Neutrophil (primary cell): ENCODE measurements at regions not wholly inside any gene's neighbourhood (a gene's known extent, or its start where the extent isn't known, plus 50 kb on each side); places are given as distances from the start of the nearest gene placed in this dataset.
"Not testable (repeated sequence)": the region's sequence is repeated elsewhere in the genome, so short reads cannot be mapped to it uniquely, and the experiment has no call there.

Experiments used
- H3K27ac ChIP-seq: fragments of 200-600 bp; sonication (generic); 2 replicates; pipeline ENCODE4 v1.5.1; 2016; ENCODE audit warnings: mild to moderate bottlenecking, moderate library complexity
- H3K27me3 ChIP-seq: fragments of 200-600 bp; sonication (generic); 2 replicates; pipeline ENCODE4 v1.6.0; 2016; ENCODE audit warnings: mild to moderate bottlenecking
- H3K36me3 ChIP-seq: fragments of 200-600 bp; sonication (generic); 2 replicates; pipeline ENCODE4 v1.5.1; 2017
- H3K4me1 ChIP-seq, 2 experiments: fragments of 200-600 bp in 1 of 2; sonication (generic) in 1 of 2; 1 replicate in 1 of 2; 2 replicates in 1 of 2; pipeline versions ENCODE4 v1.5.1 to v1.6.1; 2013 to 2016; ENCODE audit warnings: low read depth in 1 of 2, low read length in 1 of 2, mild to moderate bottlenecking in 1 of 2, moderate library complexity in 1 of 2; ENCODE audit not compliant: control insufficient read depth in 1 of 2, insufficient read depth in 1 of 2
- H3K4me3 ChIP-seq, 2 experiments: fragments of 200-600 bp in 1 of 2; sonication (generic) in 1 of 2; 1 replicate in 1 of 2; 2 replicates in 1 of 2; pipeline ENCODE4 v1.5.1; 2013 to 2016; ENCODE audit warnings: low read depth in 1 of 2, low read length in 1 of 2, mild to moderate bottlenecking in 1 of 2, moderate library complexity in 1 of 2
- H3K9me3 ChIP-seq: fragments of 200-600 bp; sonication (generic); 2 replicates; pipeline ENCODE4 v1.5.1; 2016
- TF ChIP-seq, protein P1 (sequence below): fragments of 200-600 bp; sonication (generic); IDR thresholded peaks from 2 replicates; pipeline ENCODE4 v1.5.1; 2016; ENCODE audit warnings: antibody characterized with exemption

DNA sequence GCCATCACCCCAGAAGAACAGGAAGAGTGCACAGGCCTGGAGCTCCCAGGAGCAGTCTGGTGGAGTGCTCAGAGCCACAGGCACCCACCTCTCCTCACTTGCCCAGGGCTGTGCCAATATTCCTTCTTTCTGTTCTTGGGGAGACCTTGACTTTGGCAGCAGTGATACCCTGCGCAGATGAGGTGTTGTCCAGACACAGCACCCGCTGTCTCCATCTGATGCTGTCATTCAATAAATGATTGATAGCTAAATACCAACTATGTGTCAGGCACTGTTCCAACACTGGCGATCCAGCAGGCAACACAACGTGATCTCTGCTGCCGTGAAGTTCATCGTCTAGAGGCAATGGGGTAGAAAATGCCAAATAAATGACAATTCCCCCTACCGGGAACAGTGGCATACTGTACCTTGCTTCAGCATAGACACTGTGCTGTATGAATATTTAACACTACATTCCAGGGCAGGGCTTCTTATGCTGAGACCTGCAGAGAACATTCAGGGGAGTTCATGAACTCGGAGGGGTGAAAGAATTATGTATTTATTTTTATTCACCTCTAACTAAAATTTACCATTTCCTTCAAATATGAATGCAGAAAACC lies 320.5 kb upstream of the NCKAP5 start:
- peaks cover 10% of the 10 kb centered on the region for H3K27me3 ChIP-seq
- no peaks in the 10 kb centered on the region for H3K36me3 ChIP-seq
- H3K27ac ChIP-seq = no peak overlapping the region
- H3K4me3 ChIP-seq = no peak overlapping the region
- TF ChIP-seq, protein P1, sequence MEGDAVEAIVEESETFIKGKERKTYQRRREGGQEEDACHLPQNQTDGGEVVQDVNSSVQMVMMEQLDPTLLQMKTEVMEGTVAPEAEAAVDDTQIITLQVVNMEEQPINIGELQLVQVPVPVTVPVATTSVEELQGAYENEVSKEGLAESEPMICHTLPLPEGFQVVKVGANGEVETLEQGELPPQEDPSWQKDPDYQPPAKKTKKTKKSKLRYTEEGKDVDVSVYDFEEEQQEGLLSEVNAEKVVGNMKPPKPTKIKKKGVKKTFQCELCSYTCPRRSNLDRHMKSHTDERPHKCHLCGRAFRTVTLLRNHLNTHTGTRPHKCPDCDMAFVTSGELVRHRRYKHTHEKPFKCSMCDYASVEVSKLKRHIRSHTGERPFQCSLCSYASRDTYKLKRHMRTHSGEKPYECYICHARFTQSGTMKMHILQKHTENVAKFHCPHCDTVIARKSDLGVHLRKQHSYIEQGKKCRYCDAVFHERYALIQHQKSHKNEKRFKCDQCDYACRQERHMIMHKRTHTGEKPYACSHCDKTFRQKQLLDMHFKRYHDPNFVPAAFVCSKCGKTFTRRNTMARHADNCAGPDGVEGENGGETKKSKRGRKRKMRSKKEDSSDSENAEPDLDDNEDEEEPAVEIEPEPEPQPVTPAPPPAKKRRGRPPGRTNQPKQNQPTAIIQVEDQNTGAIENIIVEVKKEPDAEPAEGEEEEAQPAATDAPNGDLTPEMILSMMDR = no peak
- no peaks in the 10 kb centered on the region for H3K4me1 ChIP-seq
- no peaks in the 10 kb centered on the region for H3K9me3 ChIP-seq

DNA sequence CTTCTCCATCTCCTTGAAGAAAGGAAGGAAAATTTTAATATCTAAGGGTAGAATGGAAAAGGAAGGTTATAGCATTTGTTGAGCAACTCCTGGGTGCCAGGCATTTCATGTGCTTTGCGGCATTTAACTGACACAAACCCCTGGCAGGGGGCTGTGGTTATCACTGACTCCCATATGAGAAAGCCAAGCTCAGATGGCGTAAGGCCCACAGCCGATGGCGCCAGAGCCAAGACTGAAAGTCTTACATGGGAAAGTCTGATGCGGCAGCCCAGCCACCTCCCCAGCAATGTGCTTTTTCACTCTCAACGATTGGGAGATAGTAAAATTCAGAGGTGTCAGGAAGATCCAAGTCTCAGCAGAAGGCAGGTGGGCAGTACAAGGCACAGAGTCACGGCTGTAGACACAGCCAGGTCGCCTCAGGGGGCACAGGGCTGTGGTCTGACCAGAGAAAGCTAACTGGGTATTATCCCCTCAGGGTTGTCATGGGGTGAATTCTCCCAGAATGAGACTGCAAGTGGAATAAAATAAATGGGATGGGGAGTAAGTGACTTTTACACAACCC lies 324.2 kb upstream of the NCKAP5 start:
- TF ChIP-seq, protein P1 = no peak
- no peak overlapping the region for H3K27ac ChIP-seq
- H3K9me3 ChIP-seq = no peaks in the 10 kb centered on the region
- no peak overlapping the region for H3K4me3 ChIP-seq
- no peaks in the 10 kb centered on the region for H3K36me3 ChIP-seq
- H3K27me3 ChIP-seq = no peaks in the 10 kb centered on the region
- no peaks in the 10 kb centered on the region for H3K4me1 ChIP-seq

DNA sequence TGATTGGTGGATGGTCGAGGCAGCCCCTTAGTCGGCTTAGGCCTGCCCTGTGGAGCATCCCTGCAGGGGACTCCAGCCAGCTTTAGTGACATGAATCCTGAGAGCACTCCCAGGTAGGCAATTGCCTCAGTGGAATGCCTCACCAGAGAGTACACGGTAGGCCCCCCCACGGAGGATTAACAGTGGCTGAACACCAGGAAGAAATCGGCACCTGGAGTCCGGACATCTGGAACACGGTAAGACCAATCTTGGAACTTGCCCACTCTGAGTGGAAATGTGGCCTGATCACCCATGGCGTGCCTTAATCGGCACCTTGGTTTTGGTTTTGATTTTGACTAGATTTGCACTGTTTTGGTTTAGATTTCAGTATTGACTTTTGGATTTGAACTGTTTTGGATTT lies 326.2 kb upstream of the NCKAP5 start:
- Histone ChIP-seq H3K9me3 (no peaks in the 10 kb centered on the region), H3K36me3 (no peaks in the 10 kb centered on the region), H3K4me1 (no peaks in the 10 kb centered on the region), H3K27me3 (no peaks in the 10 kb centered on the region), H3K4me3 (no peak overlapping the region), H3K27ac (no peak overlapping the region)
- TF ChIP-seq, protein P1 = no peak

DNA sequence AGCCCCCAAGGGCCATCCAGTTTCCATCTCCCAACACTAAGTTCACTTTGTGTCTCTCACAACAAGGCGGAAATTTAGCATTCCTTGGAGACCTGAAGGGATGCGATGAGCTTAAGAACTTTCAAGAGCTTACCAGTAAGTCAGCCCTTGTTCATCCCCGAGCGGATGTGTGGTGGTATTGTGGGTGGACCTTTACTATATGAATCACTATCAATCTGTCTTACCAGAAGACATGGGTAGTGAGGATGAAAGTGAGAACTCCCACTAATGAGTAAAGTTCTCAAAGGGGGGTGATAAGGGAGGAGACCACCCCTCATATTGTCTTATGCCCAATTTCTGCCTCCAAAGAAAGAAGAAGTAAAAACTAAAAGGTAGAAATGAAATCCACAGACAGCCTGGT lies 329.6 kb upstream of the NCKAP5 start:
- not testable (repeated sequence) for H3K4me3 ChIP-seq, H3K36me3 ChIP-seq, H3K27me3 ChIP-seq, H3K27ac ChIP-seq, H3K4me1 ChIP-seq, H3K9me3 ChIP-seq

DNA sequence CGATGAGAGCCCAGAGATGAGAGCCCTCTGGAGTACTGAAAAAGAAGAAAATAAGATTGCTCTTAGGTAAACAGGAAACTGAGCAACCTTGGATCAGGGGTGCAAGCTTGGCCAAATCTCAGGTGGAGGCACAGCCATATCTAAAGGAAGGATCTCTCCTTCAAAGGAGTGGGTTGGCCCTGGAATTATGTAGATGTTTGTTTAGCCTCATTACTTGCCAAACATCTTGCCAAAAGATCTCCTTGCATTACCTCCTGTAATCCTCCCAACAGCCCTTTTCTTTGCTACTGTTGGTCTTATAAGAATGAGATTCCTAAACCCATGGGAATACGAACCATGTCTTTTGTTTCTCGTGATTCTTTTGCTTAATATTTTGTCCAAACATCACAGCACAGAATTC lies 332.6 kb upstream of the NCKAP5 start:
- H3K4me1 ChIP-seq = no peaks in the 10 kb centered on the region

DNA sequence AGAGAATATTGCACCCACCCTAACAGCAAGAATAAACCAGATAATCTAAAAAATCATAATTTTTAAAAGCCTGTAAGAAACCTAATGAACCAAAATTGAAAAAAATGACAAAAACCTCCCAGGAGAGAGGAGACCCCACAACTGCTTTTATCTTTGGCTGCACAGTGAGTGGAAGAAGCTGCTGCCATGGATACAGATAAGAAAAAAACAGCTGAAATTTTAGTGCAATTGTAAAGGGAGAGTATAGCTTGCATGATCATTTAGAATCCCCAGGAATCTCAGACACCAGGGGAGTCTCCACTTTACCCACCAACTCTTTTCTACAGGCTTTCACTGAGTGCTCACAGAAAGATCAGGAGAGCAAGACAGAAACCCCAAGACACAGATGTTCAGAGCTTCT lies 338.1 kb upstream of the NCKAP5 start:
- no peak overlapping the region for H3K4me3 ChIP-seq
- H3K27me3 ChIP-seq = no peaks in the 10 kb centered on the region
- TF ChIP-seq, protein P1 = no peak

More for the DNA sequence above, 332.6 kb upstream of the NCKAP5 start:
- Histone ChIP-seq H3K9me3 (no peaks in the 10 kb centered on the region), H3K4me3 (no peak overlapping the region), H3K27ac (no peak overlapping the region), H3K27me3 (no peaks in the 10 kb centered on the region), H3K36me3 (no peaks in the 10 kb centered on the region)
- TF ChIP-seq, protein P1 = no peak

More for the DNA sequence above, 338.1 kb upstream of the NCKAP5 start:
- H3K27ac ChIP-seq = no peak overlapping the region
- H3K4me1 ChIP-seq = no peaks in the 10 kb centered on the region
- H3K36me3 ChIP-seq = no peaks in the 10 kb centered on the region
- H3K9me3 ChIP-seq = no peaks in the 10 kb centered on the region
